A549 (cell line): ENCODE measurements at regions not wholly inside any gene's neighbourhood (a gene's known extent, or its start where the extent isn't known, plus 50 kb on each side); places are given as distances from the start of the nearest gene placed in this dataset.
A peak's percentile ranks its signal among the peaks of the same experiment; 100 is the strongest.

ENCODE experiments used
- ATAC-seq, 2 experiments: fragments of 200-7000 bp in 1 of 2; fragments of >200 bp in 1 of 2; cut with Nextera tagmentation in 1 of 2; cut with Tn5 transposase in 1 of 2; 3 replicates each; pipeline versions ENCODE4 v1.8.0 to v1.9.1; 2018 to 2020; ENCODE audit warnings: mild to moderate bottlenecking in 1 of 2, moderate library complexity in 1 of 2
- CTCF ChIA-PET: fragments of 300-600 bp; sonication (Branson Sonifier 250); formaldehyde crosslinking; extraction: SDS; loops from one replicate; lab custom pipeline; 2021; ENCODE audit warnings: antibody characterized with exemption, inconsistent platforms; lab: Yijun Ruan, JAX
- POLR2A ChIA-PET: fragments of 350-600 bp; formaldehyde crosslinking; extraction: SDS; loops from one replicate; lab custom pipeline; 2021; ENCODE audit warnings: antibody characterized with exemption, inconsistent platforms; lab: Yijun Ruan, JAX
- DNase-seq, 2 experiments: peaks; one replicate each; pipeline versions ENCODE4 v3.0.0 to v3.0.0-alpha.2; 2011 to 2016; ENCODE audit warnings: low read depth in 1 of 2, low spot score in 1 of 2
- FAIRE-seq: peaks from 2 replicates; lab custom pipeline; 2011; peaks lifted over from hg19 to GRCh38; lab: Jason Lieb, UNC
- H3K27ac ChIP-seq, 2 experiments: fragments of >200 bp; sonication (Bioruptor Twin); formaldehyde crosslinking; 3 replicates each; pipeline ENCODE4 v1.5.1; 2016 to 2017
- H3K4me1 ChIP-seq: fragments of >200 bp; sonication (Bioruptor Twin); formaldehyde crosslinking; 3 replicates; pipeline ENCODE4 v1.6.1; 2016
- H3K4me2 ChIP-seq: fragments of >200 bp; sonication (Bioruptor Twin); formaldehyde crosslinking; 3 replicates; pipeline ENCODE4 v1.6.1; 2016
- H3K4me3 ChIP-seq: fragments of >200 bp; sonication (Bioruptor Twin); formaldehyde crosslinking; 3 replicates; pipeline ENCODE4 v1.5.1; 2016
- H3K9me3 ChIP-seq: fragments of >200 bp; sonication (Bioruptor Twin); formaldehyde crosslinking; 3 replicates; pipeline ENCODE4 v1.6.1; 2016
- ATOH8 ChIP-seq: fragments of 250-450 bp; sonication (Bioruptor Pico); IDR thresholded peaks from 2 replicates; pipeline ENCODE4 v1.5.0; 2020; ENCODE audit warnings: low read depth, mild to moderate bottlenecking, moderate library complexity
- CBX8 ChIP-seq: fragments of 200-600 bp; sonication (generic); IDR thresholded peaks from 2 replicates; pipeline ENCODE4 v1.6.1; 2016
- CTCF ChIP-seq: fragments of >200 bp; sonication (Bioruptor Twin); formaldehyde crosslinking; IDR thresholded peaks from 3 replicates; pipeline ENCODE4 v1.5.1; 2016
- EHF ChIP-seq: fragments of 250-450 bp; sonication (Bioruptor Pico); IDR thresholded peaks from 2 replicates; pipeline ENCODE4 v1.5.0; 2020; ENCODE audit warnings: mild to moderate bottlenecking
- ELK1 ChIP-seq: fragments of 150-350 bp; IDR thresholded peaks from 2 replicates; pipeline ENCODE4 v1.6.1; 2014; ENCODE audit warnings: low read depth, mild to moderate bottlenecking, low read length
- FOSL2 ChIP-seq, 2 experiments: fragments of 450-650 bp in 1 of 2; fragments of >200 bp in 1 of 2; sonication (Bioruptor Twin) in 1 of 2; formaldehyde crosslinking; IDR thresholded peaks; 2 replicates each; pipeline versions ENCODE4 v1.5.0 to v1.6.1; 2016 to 2020; ENCODE audit warnings: mild to moderate bottlenecking in 1 of 2, moderate library complexity in 1 of 2
- HOXA7 ChIP-seq: fragments of 250-450 bp; sonication (Bioruptor Pico); IDR thresholded peaks from 2 replicates; pipeline ENCODE4 v1.5.0; 2020; ENCODE audit warnings: mild to moderate bottlenecking, moderate library complexity
- KDM5A ChIP-seq: fragments of 200-600 bp; sonication (generic); IDR thresholded peaks from 2 replicates; pipeline ENCODE4 v1.6.1; 2016; ENCODE audit warnings: antibody characterized with exemption, mild to moderate bottlenecking
- MAZ ChIP-seq: fragments of 150-350 bp; IDR thresholded peaks from 2 replicates; pipeline ENCODE4 v1.6.1; 2014; ENCODE audit warnings: antibody characterized with exemption, low read depth, low read length, borderline replicate concordance
- NPAS2 ChIP-seq: fragments of 250-450 bp; sonication (Bioruptor Pico); IDR thresholded peaks from 2 replicates; pipeline ENCODE4 v1.8.0; 2022; ENCODE audit warnings: mild to moderate bottlenecking, moderate library complexity, borderline replicate concordance
- NR3C1 ChIP-seq: fragments of >200 bp; sonication (Bioruptor Twin); formaldehyde crosslinking; IDR thresholded peaks from 3 replicates; pipeline ENCODE4 v1.6.1; 2017
- RAD21 ChIP-seq, 2 experiments: fragments of >200 bp in 1 of 2; sonication (Bioruptor Twin) in 1 of 2; formaldehyde crosslinking in 1 of 2; IDR thresholded peaks in 1 of 2; conservative IDR thresholded peaks in 1 of 2; 2 replicates in 1 of 2; 3 replicates in 1 of 2; pipeline ENCODE4 v1.6.1; 2012 to 2018; ENCODE audit warnings: inconsistent platforms in 1 of 2
- RFX5 ChIP-seq: fragments of 450-650 bp; IDR thresholded peaks from 2 replicates; pipeline ENCODE4 v1.7.1; 2014; ENCODE audit warnings: antibody characterized with exemption, mild to moderate bottlenecking, moderate library complexity
- ZNF302 ChIP-seq: fragments of 250-450 bp; sonication (Bioruptor Pico); IDR thresholded peaks from 2 replicates; pipeline ENCODE4 v1.9.0; 2021; ENCODE audit warnings: inconsistent platforms, mild to moderate bottlenecking, moderate library complexity
- WGBS: methylation state at CpG from one replicate; pipeline ENCODE4 v1.1.6; 2017; ENCODE audit errors: missing lambda C conversion rate; 5-methylcytosine and 5-hydroxymethylcytosine counted together

GRCh38 chr7:155380976-155381851 lies 76.7 kb upstream of the EN2 start:
- POLR2A ChIA-PET, result no interaction called here
- CTCF ChIA-PET, result interaction anchor here (0.8 to 2.3 kb wide), 14 partner anchors 7 to 388 kb away, joined by 3 to 24 read pairs (median 3); no protein-coding TSS in a partner anchor

GRCh38 chr7:155381852-155382801 lies 75.8 kb upstream of the EN2 start:
- POLR2A ChIA-PET, result no interaction called here
- Histone ChIP-seq H3K4me1 (peaks cover 5% of the 10 kb centered on the region; the same call in 1 of the 3 replicates), H3K9me3 (no peaks in the 10 kb centered on the region), H3K4me2 (peak overlapping the region; percentile 30; the same call in 1 of the 3 replicates), H3K27ac (no peak overlapping the region), H3K4me3 (no peak overlapping the region)
- TF ChIP-seq RAD21 (conservative IDR thresholded peaks at IDR 0.05 in 1 of 2, IDR thresholded peaks at IDR 0.05 in 1 of 2) (no peak), ELK1 (no peak)
- DNase-seq, result no peak
- WGBS, result 54% methylated on average over 56 of the region's 75 CpGs
- ATAC-seq, result peak in 1 of 2 experiments; percentile 11; a peak in 2 of 6 replicates
- no peak for FAIRE-seq
- CTCF ChIA-PET, result interaction anchor here (1.1 to 2.3 kb wide), 3 partner anchors 10 to 151 kb away, joined by 3 to 24 read pairs (median 4); no protein-coding TSS in a partner anchor

More at GRCh38 chr7:155380976-155381851, 76.7 kb upstream of the EN2 start:
- no peak for FAIRE-seq
- no peaks in the 10 kb centered on the region for H3K9me3 ChIP-seq
- peaks cover 5% of the 10 kb centered on the region; the same call in 1 of the 3 replicates for H3K4me1 ChIP-seq
- DNase-seq, result no peak
- WGBS, result 59% methylated on average over 30 of the region's 42 CpGs
- H3K27ac ChIP-seq, result no peak overlapping the region
- peak in 1 of 2 experiments; percentile 6; a peak in 1 of 6 replicates for ATAC-seq
- H3K4me2 ChIP-seq, result peak overlapping the region; percentile 30; the same call in 1 of the 3 replicates
- no peak overlapping the region for H3K4me3 ChIP-seq
- TF ChIP-seq EHF (CRISPR knock-in tag) (no peak), RFX5 (no peak), RAD21 (conservative IDR thresholded peaks at IDR 0.05 in 1 of 2, IDR thresholded peaks at IDR 0.05 in 1 of 2) (no peak), ATOH8 (CRISPR knock-in tag) (no peak), ZNF302 (no peak), CTCF (no peak), FOSL2 (IDR thresholded peaks at IDR 0.05) (no peak), FOSL2 (CRISPR knock-in tag; IDR thresholded peaks at IDR 0.05) (no peak), NR3C1 (no peak)

GRCh38 chr7:155382802-155383171 lies 75.1 kb upstream of the EN2 start:
- FAIRE-seq, result no peak
- ChIA-PET CTCF (interaction anchor here (1.0 to 1.2 kb wide), 3 partner anchors 11 to 459 kb away, joined by 3 read pairs; no protein-coding TSS in a partner anchor), POLR2A (no interaction called here)
- DNase-seq, result no peak
- no peaks in the 10 kb centered on the region for H3K9me3 ChIP-seq
- no peak overlapping the region for H3K4me3 ChIP-seq
- no peak for TF ChIP-seq NPAS2 (CRISPR knock-in tag)
- TF ChIP-seq KDM5A, result no peak
- TF ChIP-seq HOXA7 (CRISPR knock-in tag), result no peak
- no peak for TF ChIP-seq CBX8
- TF ChIP-seq MAZ, result no peak
- WGBS, result 77% methylated on average over 5 of the region's 5 CpGs
- H3K4me1 ChIP-seq, result peaks cover 5% of the 10 kb centered on the region; the same call in 1 of the 3 replicates
- no peak for ATAC-seq
- H3K4me2 ChIP-seq, result no peak overlapping the region
- no peak overlapping the region for H3K27ac ChIP-seq
